Skeletal muscle satellite cell (primary cell): ENCODE measurements at regions not wholly inside any gene's neighbourhood (a gene's known extent, or its start where the extent isn't known, plus 50 kb on each side); places are given as distances from the start of the nearest gene placed in this dataset.

Experiments used
- H3K27me3 ChIP-seq: 2 replicates; pipeline ENCODE4 v1.7.0; 2013; ENCODE audit warnings: low read length; ENCODE audit not compliant: control insufficient read depth, insufficient read depth
- H3K36me3 ChIP-seq: 2 replicates; pipeline ENCODE4 v1.7.0; 2013; ENCODE audit warnings: mild to moderate bottlenecking, control low read depth, low read length; ENCODE audit not compliant: insufficient read depth
- H3K4me1 ChIP-seq: 2 replicates; pipeline ENCODE4 v1.7.0; 2013; ENCODE audit warnings: low read length; ENCODE audit not compliant: control insufficient read depth, insufficient read depth
- H3K4me2 ChIP-seq: 2 replicates; pipeline ENCODE4 v1.7.0; 2013; ENCODE audit warnings: mild to moderate bottlenecking, low read length
- H3K4me3 ChIP-seq: 2 replicates; pipeline ENCODE4 v1.7.0; 2013; ENCODE audit warnings: low read length
- H3K9ac ChIP-seq: 2 replicates; pipeline ENCODE4 v1.7.0; 2013; ENCODE audit warnings: mild to moderate bottlenecking, low read depth, low read length, moderate library complexity
- H3K9me3 ChIP-seq: replicated peaks from 2 replicates; pipeline ENCODE4 v1.7.0; 2013; ENCODE audit warnings: mild to moderate bottlenecking, control low read depth, low read length

GRCh38 chr21:31448496-31448895, 104.4 kb upstream of the TIAM1 start:
- H3K4me2 ChIP-seq, result no peak overlapping the region
- no peak overlapping the region for H3K9ac ChIP-seq
- no peak overlapping the region for H3K4me3 ChIP-seq
- H3K4me1 ChIP-seq, result no peaks in the 10 kb centered on the region
- H3K36me3 ChIP-seq, result no peaks in the 10 kb centered on the region
- no peaks in the 10 kb centered on the region for H3K9me3 ChIP-seq
- H3K27me3 ChIP-seq, result no peaks in the 10 kb centered on the region

- H3K9ac ChIP-seq, result no peak overlapping the region
- no peak overlapping the region for H3K4me2 ChIP-seq
- no peaks in the 10 kb centered on the region for H3K9me3 ChIP-seq
- no peaks in the 10 kb centered on the region for H3K36me3 ChIP-seq
- H3K4me1 ChIP-seq, result no peaks in the 10 kb centered on the region
- H3K4me3 ChIP-seq, result no peak overlapping the region
- H3K27me3 ChIP-seq, result no peaks in the 10 kb centered on the region
Observed at GRCh38 chr21:31447505-31447904, 103.4 kb upstream of the TIAM1 start.

GRCh38 chr21:31446226-31446855, 102.3 kb upstream of the TIAM1 start:
- H3K4me2 ChIP-seq, result no peak overlapping the region
- peaks cover under 1% of the 10 kb centered on the region for H3K9me3 ChIP-seq
- no peaks in the 10 kb centered on the region for H3K36me3 ChIP-seq
- H3K4me1 ChIP-seq, result no peaks in the 10 kb centered on the region
- no peak overlapping the region for H3K9ac ChIP-seq
- H3K27me3 ChIP-seq, result no peaks in the 10 kb centered on the region
- H3K4me3 ChIP-seq, result no peak overlapping the region

DNA sequence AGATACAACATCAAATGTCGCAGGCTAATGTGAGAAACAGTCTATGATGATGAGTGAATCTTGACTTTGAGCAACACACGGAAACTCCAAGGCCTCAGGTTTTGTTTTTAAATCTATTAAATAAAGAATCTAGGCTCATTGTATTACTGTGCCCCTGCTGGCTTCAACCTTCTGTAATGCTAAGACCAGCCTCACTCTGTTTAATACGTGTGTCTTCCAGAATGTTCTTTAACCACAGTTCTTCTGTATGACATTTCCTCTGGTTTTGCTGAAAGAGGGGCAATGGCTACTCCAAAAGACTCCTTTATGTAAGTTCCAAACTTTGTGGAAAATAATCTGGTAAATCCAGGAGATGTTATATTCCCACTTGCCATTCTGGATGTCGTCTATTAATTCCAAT, 101.1 kb upstream of the TIAM1 start:
- no peak overlapping the region for H3K9ac ChIP-seq
- no peaks in the 10 kb centered on the region for H3K4me1 ChIP-seq
- no peaks in the 10 kb centered on the region for H3K36me3 ChIP-seq
- H3K4me2 ChIP-seq, result no peak overlapping the region
- no peaks in the 10 kb centered on the region for H3K27me3 ChIP-seq
- H3K9me3 ChIP-seq, result peaks cover 4% of the 10 kb centered on the region
- H3K4me3 ChIP-seq, result no peak overlapping the region

DNA sequence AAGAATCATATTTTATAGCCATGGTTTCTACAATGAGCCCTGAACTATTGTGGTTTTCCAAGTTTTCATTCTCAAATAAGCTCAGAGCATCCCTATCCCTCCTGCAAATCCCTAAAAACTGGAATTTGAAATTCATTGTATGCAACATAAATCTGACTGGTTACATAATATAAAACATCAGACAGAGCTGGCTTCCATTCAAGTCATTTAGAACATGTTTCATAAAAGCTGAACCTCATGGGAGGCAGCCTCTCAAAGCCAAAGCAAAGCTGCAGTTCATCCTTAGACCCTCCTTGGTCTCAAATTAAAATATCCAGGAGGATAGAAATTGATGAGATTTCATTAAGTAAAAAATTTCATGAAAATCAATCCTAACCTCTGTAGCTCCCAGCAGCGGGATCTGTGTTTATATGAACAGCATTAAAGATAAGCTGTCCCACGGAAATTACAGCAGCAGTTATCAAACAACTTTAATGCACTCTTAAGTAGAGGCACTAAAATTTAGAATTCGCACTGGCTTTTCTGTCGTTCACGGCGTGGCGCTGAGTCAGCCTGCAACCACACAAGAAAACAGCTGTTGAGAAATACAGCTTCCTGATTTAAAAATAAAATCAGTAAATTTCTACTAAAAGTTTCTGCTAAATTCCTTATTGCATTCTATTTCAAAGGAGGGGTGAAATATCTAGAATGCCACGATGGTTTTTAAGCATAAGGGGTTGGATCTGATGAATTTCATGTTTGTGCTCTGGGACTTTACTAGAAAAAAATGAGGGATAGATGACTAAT, 99.9 kb upstream of the TIAM1 start:
- no peaks in the 10 kb centered on the region for H3K27me3 ChIP-seq
- no peak overlapping the region for H3K9ac ChIP-seq
- no peaks in the 10 kb centered on the region for H3K36me3 ChIP-seq
- H3K4me2 ChIP-seq, result peak overlapping the region; percentile 6
- peaks cover 4% of the 10 kb centered on the region for H3K9me3 ChIP-seq
- H3K4me1 ChIP-seq, result no peaks in the 10 kb centered on the region
- H3K4me3 ChIP-seq, result no peak overlapping the region

DNA sequence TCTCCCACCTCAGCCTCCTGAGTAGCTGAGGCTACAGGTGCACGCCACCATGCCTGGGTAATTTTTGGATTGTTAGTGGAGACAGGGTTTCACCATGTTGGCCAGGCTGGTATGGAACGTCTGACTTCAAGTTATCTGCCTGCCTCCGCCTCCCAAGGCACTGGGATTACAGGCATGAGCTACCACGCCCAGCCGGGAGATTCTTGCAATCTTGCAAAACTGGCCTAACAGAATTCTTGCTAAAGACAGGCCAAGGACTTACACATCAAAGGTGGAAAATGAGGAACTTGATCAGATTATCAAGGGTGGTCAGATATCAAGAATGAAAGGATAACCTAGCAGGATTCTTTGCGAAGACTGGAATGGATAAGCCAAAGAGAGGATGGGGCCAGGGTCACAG, 98.3 kb upstream of the TIAM1 start:
- Histone ChIP-seq H3K4me1 (no peaks in the 10 kb centered on the region), H3K4me2 (no peak overlapping the region), H3K9ac (no peak overlapping the region), H3K36me3 (no peaks in the 10 kb centered on the region), H3K4me3 (no peak overlapping the region), H3K27me3 (no peaks in the 10 kb centered on the region), H3K9me3 (peaks cover 4% of the 10 kb centered on the region)

DNA sequence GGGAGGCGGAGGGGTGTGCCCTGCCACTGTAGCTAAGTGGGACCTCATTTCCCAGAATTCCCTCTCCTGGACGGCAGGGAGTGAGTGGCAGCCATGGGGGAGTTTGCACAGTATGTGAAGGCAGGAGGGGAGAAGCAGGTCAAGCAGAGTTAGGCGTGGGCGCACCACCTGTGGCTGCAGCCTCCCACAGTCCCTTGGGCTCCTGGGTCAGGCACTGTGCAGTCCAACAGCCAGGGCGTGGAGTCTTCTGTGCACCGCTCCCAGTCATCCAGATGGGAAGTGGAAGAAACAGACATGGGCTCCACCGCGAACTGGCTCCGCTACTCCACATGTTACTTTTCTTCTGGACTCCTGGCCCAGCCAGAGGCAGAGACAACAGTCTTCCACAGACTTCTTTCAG, 85.4 kb upstream of the TIAM1 start:
- Histone ChIP-seq H3K9ac (no peak overlapping the region), H3K4me1 (no peaks in the 10 kb centered on the region), H3K4me3 (no peak overlapping the region), H3K36me3 (no peaks in the 10 kb centered on the region), H3K4me2 (no peak overlapping the region), H3K27me3 (no peaks in the 10 kb centered on the region), H3K9me3 (no peaks in the 10 kb centered on the region)

DNA sequence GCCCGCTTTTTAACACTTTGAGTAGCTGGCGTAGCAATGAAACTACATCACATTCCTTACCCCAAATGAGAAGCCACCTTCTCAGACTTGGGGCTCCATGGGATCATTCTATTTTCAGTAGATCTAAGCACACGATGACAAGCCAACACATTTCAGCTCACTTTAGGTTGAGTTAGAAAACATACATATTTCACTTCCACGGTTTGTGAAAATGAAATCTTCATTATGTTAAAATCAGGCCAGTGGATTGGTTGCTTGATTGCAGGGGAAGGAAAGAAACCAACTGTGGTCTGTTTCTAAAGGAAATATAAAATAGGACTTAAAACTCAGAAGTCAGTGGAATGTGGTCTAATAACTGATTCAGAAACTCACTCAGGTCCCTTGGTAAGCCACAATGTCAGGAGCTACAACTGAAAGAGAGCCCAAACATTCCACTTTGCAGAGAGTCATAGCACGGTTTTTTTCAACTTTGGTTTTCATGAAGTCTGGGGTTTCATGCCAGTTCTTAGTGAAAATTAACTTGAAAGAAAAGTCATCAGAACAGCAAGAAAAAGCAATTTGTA, 82.3 kb upstream of the TIAM1 start:
- no peaks in the 10 kb centered on the region for H3K27me3 ChIP-seq
- no peak overlapping the region for H3K9ac ChIP-seq
- H3K4me3 ChIP-seq, result no peak overlapping the region
- H3K9me3 ChIP-seq, result no peaks in the 10 kb centered on the region
- no peaks in the 10 kb centered on the region for H3K36me3 ChIP-seq
- H3K4me1 ChIP-seq, result no peaks in the 10 kb centered on the region
- H3K4me2 ChIP-seq, result no peak overlapping the region

- H3K9me3 ChIP-seq, result no peaks in the 10 kb centered on the region
- H3K36me3 ChIP-seq, result no peaks in the 10 kb centered on the region
- H3K4me1 ChIP-seq, result no peaks in the 10 kb centered on the region
- no peak overlapping the region for H3K4me2 ChIP-seq
- H3K27me3 ChIP-seq, result no peaks in the 10 kb centered on the region
- no peak overlapping the region for H3K4me3 ChIP-seq
- no peak overlapping the region for H3K9ac ChIP-seq
Observed at GRCh38 chr21:31425138-31425537, 81.1 kb upstream of the TIAM1 start.

DNA sequence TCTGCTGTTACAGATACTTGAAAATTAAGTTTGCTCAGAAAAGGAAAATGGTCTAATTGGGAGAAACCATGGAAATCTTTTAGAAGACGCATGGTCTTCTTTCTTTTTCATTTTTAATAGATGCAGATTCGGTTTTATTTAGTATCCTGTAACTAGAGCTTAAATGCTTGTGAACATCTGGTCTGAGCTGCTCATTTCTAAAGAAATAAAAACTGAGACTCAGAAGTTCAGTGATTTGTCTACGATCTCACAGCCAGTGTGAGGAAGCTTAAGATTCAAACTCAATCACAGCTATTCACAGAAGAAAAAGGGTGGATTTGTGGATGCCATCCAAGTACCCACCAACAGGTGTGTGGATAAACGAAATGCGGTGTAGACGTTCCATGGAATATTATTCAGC, 80.0 kb upstream of the TIAM1 start:
- no peak overlapping the region for H3K4me3 ChIP-seq
- no peaks in the 10 kb centered on the region for H3K9me3 ChIP-seq
- H3K4me2 ChIP-seq, result no peak overlapping the region
- H3K27me3 ChIP-seq, result no peaks in the 10 kb centered on the region
- no peak overlapping the region for H3K9ac ChIP-seq
- H3K4me1 ChIP-seq, result no peaks in the 10 kb centered on the region
- no peaks in the 10 kb centered on the region for H3K36me3 ChIP-seq

DNA sequence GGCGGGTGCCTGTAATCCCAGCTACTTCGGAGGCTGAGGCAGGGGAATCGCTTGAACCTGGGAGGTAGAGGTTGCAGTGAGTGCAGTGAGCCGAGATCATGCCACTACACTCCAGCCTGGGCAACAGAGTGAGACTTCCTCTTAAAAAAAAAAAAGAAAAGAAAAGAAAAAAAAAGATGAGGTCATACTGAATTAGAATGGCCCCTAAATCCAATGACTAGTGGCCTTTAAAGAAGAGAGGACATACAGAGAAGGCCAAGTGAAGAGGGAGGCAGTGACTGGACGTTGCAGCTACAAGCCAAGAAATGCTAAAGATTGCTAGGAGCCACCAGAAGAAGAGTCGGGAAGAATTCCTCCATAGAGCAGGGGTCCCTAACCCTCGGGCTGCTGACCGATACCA, 76.9 kb upstream of the TIAM1 start:
- no peaks in the 10 kb centered on the region for H3K4me1 ChIP-seq
- no peaks in the 10 kb centered on the region for H3K36me3 ChIP-seq
- no peaks in the 10 kb centered on the region for H3K9me3 ChIP-seq
- no peak overlapping the region for H3K4me2 ChIP-seq
- H3K4me3 ChIP-seq, result no peak overlapping the region
- no peak overlapping the region for H3K9ac ChIP-seq
- H3K27me3 ChIP-seq, result no peaks in the 10 kb centered on the region

GRCh38 chr21:31420354-31420753, 76.3 kb upstream of the TIAM1 start:
- no peak overlapping the region for H3K4me3 ChIP-seq
- H3K9ac ChIP-seq, result no peak overlapping the region
- H3K36me3 ChIP-seq, result no peaks in the 10 kb centered on the region
- H3K4me2 ChIP-seq, result no peak overlapping the region
- no peaks in the 10 kb centered on the region for H3K9me3 ChIP-seq
- H3K4me1 ChIP-seq, result no peaks in the 10 kb centered on the region
- no peaks in the 10 kb centered on the region for H3K27me3 ChIP-seq
